Midbrain (tissue), 1 donor: ENCODE measurements at regions not wholly inside any gene's neighbourhood (a gene's known extent, or its start where the extent isn't known, plus 50 kb on each side); places are given as distances from the start of the nearest gene placed in this dataset.
"Not testable (repeated sequence)": the region's sequence is repeated elsewhere in the genome, so short reads cannot be mapped to it uniquely, and the experiment has no call there.

Source experiments
- DNase-seq: peaks from one replicate; lab custom pipeline; 2025; lab: John Stamatoyannopoulos, UW

DNA sequence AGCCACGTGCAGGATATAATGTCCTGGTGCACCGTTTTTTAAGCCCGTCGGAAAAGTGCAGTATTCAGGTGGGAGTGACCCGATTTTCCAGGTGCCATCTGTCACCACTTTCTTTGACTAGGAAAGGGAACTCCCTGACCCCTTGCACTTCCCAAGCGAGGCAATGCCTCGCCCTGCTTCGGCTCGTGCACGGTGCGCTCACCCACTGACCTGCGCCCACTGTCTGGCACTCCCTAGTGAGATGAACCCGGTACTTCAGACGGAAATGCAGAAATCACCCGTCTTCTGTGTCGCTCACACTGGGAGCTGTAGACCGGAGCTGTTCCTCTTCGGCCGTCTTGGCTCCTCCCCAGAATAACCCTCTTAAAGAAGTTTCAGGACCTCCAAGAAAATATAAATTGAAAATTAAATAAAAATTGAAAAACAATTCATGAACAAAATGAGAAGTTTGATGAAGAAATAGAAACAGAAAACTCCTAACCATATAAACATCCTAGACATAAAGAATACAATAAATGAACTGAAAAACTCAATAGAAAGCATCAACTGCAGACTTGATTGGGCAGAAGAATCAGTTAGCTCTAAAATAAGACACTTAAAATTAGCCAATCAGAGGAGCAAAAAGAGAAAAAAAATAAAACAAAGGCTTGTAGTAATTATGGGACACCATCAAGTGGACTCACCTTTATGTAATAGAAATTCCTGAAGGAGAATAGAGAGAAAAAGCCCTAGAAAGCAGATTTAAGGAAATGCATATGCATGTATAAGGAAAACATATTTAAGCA lies 249.3 kb upstream of the GOT2 start:
- DNase-seq: not testable (repeated sequence)

DNA sequence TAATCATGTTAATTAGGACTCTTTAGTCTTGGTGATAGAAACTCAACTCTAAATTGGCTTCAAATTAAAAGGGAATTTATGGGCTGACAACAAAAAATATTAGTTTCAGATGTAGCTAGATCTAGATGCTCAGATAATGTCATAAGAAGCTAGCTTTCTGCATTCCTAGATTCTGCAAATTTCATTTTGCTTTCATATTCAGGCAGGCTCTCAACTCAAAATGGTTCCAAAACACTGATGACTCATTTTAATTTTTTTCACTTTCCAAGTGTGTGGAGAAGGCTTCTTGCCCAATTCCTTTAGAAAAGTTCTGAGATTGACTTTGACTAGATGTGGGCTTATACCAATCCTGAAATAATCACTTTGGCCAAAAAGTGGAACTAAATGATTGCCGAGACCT lies 236.7 kb upstream of the GOT2 start:
- no peak for DNase-seq

DNA sequence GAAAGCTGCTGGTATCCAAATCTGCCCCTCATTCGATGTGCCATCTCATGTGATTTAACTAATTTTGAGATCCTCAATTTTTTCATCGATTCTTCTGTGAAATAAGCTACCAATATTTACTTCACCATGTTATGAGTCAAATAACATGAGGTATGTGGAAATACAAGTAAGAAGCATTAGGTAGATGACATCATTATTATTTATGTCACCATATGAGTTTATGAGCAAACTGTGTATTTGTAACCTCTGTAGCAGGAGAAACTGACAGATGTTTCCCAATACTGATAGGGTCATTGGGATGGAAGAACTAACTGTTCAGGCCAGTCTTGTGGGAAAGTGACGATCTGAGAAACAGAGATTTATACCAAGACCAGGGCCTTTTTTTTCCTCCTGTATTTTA lies 229.4 kb upstream of the GOT2 start:
- no peak for DNase-seq

DNA sequence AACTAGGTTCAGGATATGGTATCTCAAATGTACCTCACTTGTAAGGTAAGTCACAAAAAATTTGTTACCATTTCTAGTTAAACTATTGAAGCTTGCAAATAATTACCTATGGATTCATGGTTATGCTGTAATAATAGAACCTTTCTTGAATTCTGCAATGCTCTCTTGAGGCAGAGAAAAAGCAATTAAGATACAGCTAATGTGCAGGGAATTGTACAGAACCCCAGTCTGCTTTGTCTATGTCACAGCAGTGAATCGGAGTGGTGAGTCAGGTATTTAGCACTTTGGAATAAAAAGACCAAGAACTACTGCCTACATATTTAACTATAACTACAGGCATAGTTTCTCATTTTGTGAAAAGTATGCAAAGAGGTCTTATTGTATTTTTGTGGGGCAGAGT lies 228.7 kb upstream of the GOT2 start:
- DNase-seq: no peak

DNA sequence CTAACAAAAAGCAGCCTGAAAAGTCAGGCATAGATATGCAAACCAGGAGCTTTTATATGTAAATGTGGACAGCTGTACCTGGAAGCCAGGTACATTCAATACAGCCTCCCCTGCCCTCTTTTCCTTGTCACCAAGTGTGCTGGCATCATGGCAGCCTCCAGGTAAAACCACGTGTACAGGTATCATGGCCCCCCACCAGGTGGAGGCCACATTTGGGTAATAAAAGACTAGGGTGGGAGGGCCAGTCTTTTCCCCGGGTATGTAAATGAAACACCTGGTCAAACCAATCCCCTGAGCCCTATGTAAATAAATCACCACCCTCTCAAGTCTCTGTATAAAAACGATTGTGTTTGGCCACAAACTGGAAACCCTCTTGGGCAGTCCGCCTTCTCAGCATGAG lies 226.4 kb upstream of the GOT2 start:
- no peak for DNase-seq

DNA sequence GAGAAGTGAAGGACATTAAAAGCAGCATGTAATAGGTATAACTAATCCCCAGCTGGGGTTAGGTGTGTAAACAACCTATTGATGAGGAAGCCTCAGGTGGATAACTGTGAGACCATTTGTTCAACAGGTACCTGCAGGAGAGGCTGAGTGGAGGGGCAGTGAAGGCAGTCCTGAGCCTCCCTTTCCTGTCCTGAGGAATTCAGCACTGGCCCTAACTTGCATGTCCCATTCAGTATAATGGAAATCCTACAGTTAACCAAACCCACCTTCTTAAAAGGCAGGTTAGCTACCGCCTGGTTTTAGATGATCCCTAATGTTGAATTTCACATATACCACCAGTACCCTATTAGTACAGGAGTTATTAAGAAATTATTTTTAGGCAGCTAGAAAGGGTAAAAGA lies 225.9 kb upstream of the GOT2 start:
- no peak for DNase-seq

DNA sequence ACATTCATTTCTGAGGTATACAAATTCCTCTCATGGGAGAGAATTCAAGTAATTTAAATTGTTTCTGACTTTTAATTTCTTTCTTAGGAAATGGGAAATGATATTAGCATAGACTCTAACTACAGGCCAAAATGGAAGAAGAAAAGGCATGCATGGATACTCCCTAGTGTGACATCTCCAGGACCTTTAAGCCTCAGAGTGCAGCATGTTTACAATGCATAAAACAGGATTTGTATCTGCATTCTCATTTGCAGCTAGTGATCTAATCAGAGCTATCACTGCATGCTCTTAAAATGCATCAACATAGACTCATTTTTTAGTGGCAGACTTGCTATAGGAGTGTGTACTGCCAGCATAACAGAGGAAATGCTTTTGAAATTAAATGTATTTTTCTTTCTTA lies 224.6 kb upstream of the GOT2 start:
- no peak for DNase-seq

DNA sequence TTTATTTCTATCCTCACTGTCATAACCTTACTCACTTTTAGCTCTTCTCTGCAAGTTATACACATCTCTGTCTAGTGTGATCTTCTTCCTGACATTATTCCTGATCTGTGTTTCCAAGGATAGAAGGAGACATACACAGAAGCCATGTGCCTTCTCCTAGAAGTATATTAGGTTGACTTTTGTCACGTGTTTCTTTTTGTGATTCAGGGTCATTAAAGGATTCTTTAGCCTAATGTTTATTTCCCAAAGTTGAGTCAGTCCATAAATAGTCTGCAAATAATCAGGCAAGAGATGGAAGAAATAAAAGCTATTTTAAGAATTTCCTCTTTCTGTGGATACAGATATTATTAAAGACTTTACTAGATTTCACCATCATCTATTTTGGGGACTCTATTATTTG lies 214.1 kb upstream of the GOT2 start:
- DNase-seq: no peak

DNA sequence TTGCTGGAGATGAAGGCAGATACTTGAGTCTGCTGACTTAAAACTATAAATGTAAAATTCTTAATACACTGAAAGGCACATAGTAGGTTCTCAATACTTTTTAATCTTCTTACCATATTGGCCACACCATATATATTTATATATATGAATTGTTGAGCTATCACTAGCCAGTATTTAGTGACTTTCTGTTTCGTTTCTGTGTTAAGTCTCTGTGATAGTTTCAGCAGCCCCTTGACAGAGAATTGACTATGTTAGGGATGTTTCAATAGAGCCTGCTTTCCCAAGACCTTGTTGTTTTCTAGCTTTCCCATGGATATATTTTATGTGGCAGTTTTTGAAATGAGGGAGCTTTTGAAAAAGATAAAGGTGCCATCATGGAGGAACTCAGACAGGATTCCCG lies 206.5 kb upstream of the GOT2 start:
- no peak for DNase-seq

DNA sequence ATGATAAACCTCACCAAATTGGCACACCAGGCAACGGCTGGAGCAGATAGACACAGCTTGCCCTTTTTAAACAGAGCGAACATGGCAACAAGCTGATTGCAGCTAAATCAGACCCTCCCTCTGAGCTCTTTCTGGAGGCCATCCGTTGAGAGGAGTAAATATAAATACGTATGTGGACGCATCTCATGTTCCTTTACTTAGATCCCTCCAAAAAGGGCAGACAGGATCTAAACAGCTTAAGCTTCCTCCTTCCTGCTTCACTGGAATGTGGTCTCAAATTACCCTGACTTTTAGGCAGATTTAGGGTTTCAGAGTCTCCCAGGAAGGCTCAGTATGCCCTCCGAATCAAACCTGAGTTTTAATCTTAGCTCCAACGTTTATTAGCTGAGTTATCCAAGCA lies 204.7 kb upstream of the GOT2 start:
- DNase-seq: no peak

DNA sequence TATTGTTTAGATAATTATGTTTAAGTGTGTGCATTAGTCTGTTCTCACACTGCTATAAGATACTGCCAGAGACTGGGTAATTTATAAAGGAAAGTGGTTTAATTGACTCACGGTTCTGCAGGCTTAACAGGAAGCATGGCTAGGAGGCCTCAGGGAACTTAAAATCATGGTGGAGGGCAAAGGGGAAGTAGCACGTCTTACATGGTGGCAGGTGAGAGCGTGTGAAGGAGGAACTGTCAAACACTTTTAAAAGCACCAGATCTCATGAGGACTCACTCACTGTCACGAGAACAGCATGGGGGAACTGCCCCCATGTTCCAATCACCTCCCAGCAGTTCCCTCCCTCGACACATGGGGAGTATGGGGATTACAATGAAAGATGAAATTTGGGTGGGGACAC lies 203.5 kb upstream of the GOT2 start:
- no peak for DNase-seq

DNA sequence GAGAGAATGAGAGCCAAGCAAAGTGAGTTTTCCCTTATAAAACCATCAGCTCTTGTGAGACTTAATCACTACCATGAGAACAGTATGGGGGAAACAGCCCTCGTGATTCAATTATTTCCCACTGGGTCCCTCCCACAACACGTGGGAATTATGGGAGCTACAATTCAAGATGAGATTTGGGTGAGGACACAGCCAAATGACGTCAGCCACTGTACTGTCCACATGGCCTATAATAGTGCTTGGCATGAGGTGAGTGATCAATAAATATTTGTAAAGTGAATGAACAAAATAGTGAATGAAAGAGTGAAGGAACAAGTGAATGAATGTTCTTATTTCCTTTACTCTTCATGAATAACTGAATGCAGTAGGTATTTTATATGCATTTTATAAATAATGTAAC lies 199.1 kb upstream of the GOT2 start:
- no peak for DNase-seq

DNA sequence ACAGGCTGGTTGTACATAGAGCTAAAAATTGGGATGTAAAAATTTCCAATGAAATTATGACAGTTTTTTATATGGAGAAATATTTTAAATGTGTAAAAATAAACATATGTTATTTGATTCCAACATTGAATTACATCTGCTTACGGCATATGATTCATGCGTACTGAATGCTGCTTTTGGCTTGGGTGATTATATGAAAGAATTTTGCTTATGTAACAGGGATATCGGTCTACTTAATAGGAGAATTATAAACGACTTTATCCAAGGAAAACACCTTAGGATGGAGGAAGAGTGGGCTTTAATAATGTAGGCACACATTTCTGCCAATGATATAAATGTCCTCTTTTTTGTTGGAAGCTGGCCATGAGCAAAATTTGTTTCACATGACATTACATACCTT lies 197.3 kb upstream of the GOT2 start:
- no peak for DNase-seq

DNA sequence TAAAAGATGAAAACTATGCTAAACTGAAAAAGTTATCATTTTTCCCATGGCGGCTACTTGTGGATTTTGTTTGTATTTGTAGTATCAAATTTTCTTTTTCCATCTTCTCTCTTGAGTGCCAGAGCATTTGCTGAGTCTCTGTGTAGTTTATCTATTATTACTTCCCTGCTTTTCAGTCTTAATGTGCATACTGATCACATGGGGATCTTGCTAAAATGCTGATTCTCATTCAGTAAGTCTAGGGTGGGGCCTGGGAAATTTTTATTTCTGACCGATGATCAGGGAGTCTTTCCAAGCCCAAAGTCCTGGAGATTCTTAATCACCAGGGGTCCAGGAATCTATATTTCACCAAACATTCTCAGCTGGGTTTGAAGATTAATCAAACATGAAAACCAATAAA lies 189.0 kb upstream of the GOT2 start:
- DNase-seq: no peak

DNA sequence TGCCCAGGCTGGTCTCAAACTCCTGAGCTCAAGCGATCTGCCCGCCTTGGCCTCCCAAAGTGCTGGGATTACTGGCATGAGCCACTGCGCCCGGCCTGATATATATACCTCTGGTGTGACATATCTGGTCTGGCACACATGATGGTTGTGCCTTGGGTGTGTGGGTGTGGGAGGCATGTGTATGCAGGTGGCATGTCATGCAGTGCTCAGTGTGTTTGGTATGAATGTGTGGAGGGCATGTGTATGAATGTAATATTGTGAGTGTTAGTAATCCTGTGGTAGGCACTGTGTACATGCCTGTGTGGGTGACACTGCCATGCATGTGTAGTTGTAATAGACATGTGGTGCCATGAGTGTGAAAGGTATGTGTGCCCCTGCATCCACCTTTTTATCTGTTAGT lies 179.3 kb upstream of the GOT2 start:
- DNase-seq: no peak

DNA sequence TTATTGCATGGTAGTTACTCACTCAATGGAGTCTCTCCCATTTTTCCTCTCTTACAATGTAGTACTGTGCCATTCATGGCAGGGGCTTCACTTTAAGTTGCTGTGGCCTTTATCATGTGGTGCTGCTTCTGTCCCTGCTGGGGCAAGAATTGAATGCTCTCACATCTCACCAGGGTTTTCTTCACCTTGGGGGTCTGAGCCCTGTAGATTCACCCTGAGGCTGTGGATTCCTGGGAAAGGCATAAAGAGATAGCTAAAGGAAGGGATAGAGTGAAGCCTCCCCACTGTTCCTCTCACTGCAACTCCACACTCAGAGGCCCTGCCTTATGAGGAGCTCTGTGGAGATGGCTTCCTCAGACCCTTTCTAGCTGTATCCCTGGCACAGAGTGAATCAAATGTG lies 178.5 kb upstream of the GOT2 start:
- DNase-seq: no peak

DNA sequence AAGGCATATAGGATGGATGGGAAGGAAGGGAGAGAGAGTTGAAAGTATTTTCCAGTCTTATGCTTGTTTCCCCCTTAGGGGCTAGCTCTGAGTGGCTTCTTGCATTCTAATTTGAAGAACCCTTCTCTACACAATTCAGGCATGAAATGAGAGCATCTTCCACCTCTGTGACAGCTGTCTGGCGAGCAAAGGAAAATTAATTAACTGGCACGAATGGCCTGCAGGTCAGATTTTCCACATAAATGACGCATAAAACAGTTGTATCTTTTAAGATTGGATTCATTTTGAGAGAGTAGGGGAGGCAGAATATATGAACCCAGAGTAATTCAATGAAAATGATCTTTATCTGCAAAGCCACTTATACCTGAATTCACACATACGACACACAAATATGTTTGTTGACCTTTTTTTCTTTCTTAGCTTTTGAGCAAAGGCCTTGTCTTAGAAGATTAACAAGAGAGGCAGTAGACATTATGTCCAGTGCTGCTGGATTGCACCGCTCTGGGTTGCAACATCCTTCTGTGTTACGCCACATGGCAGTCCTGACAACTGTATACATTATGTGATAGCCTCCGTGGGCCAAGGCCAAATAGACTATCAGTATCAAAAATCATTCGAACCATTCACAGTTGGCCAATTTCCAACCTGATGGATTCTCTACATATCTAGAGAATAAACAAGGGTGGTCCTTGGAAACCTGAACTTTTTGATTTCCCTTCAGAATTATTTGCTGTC lies 173.0 kb upstream of the GOT2 start:
- DNase-seq: no peak

DNA sequence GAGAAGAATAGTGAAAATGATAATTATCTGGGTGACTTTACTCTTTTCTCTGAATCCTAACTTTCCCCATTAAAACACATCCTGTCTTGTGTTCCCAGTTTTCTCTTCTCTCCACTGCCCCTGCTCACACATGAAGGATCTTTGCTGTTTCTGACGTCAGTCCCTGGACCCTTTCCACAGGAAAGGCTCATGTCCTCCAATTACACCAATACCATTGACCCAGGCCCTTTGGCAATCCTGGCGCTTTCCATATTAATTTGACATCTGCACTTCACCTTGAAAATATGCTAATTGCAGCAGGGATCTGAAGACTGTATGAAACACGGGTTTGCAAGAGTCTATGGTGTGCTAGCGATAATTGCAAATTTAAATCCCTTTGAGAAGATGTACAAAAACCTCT lies 170.2 kb upstream of the GOT2 start:
- no peak for DNase-seq

DNA sequence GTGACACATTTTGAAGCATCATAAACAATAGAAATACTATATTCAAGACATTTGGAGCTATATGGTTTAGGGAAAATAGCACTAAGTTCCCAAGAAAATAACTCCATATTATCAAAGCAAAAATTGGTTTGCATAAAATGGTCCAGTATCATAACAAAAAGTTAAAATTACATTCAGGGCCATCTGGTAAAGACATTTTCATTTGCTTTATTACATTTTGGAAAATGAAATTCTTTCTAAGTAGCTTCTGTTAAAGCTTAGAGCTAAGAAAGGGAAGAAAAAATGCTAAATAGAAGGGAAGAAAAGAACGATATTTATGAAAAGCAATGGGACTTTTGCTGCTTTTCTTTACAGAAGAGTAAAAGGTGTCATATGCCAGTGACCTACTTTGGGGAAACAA lies 155.4 kb upstream of the GOT2 start:
- DNase-seq: no peak

DNA sequence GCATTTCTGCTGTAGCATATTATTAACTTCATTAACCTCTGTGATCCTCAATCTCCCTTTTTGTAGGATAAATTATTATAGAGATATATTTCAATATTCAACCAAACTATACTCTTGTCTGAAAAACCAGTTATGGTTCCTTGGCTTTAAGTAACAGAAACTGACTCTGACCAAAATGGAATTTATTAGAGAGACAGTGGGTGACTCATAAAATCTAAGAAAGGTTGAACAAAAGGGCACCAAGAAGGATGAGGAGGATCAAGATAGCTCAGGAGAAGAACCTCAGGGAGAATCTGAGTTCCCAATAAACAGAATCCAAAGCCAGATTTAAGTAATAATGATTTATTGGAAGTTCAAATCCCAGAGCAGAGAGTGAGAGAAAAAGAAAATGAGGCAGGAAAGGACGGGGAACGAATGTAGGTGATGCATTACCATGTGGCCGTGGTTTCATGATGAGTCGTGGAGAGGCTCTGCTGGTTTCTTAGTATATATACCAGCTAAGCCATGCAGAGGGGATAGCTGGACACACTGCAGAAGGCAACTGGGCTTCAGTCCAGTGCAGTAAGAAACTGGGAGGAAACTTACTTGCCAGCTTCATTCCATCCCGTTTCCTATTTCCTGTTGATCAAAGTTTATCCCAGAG lies 151.5 kb upstream of the GOT2 start:
- no peak for DNase-seq

DNA sequence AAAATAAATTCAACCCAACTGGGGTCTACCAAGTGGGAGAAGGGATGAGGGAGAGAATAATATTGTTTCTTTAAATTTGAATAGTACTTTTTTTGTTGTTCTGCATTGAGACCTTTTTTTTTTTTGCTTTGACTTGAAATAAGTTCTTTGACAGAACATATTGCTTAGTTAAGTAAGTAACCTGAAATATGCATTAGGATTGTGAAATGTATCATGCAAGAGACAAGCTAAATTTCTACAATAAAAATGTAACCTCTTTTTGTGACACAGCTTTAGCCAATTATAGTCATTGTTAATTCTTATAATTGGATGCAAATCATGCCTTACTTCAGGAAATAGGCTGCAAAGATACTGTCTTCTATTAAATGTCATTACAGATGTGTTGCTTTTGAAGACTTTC lies 150.0 kb upstream of the GOT2 start:
- DNase-seq: no peak

DNA sequence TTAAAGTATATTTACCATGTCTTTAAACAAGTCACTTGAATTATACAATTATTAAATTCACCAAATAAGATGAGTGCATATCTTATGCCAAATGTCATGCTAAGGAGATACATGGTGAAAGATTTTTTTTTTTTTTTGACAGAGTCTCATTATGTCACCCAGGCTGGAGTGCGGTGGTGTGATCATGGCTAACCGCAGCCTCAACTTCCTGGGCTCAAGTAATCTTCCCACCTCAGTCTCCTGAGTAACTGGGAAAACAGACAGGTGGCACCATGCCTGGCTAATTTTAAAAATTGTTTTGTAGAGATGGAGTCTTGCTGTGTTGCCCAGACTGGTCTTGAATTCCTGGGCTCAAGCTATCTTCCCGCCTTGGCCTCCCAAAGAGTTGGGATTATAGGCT lies 149.0 kb upstream of the GOT2 start:
- DNase-seq: no peak

DNA sequence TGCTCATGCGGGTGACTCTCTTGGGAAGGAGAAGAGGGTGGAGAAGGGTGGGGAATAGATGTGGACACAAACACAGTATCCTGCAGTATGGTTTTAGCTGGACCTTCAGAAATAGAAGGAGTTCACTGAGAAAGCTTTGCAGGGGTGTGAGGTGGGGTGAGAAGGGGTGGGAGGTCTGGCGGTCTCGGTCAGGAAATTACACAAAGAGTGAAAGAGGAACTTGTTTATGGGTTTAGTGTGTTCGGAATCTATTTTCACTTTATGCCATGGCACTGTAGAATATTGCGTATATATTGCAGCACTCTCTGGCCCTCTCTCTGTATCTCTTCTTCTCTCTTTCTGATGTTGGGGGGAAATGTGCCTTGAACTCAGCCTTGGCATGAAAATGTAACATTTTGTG lies 148.2 kb upstream of the GOT2 start:
- peak; percentile 12 for DNase-seq
